ENCODE measurements at regions not wholly inside any gene's neighbourhood (a gene's known extent, or its start where the extent isn't known, plus 50 kb on each side); places are given as distances from the start of the nearest gene placed in this dataset.

DNA sequence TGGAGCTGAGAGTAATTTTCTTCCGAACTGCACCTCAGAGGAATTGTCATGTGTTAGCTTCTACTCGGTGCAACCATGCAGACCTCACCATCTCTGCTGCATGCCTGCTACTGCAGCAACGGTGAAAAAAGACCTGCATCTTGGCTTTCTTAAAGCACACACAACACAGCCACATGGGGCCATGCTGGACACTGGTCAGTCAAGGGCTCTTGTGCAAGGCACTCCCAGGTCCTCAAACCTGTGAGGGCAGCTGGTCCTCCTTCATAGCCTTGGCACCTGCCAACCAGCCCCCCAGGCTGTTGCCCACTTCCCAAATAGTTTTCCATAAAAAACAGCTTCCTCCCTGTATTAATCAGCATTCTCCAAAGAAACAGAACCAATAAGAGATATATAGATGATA is 113.5 kb upstream of the TEX51 start:
- Histone ChIP-seq H3K4me1 (ENCODE audit: control insufficient read depth in 1 of 2, insufficient read depth in 2 of 2, low read length in 2 of 2) (no peaks in the 10 kb centered on the region), H3K27ac (ENCODE audit: low read depth in 1 of 2, low read length in 2 of 2) (no peak overlapping the region), H4K20me1 (ENCODE audit: insufficient read depth, low read length) (no peaks in the 10 kb centered on the region), H3K4me3 (replicated peaks in 1 of 3; ENCODE audit: low read depth in 2 of 3, low read length in 3 of 3) (no peak overlapping the region), H3K79me2 (ENCODE audit: insufficient read depth, low read length) (no peaks in the 10 kb centered on the region), H3K9me3 (replicated peaks in 1 of 2; ENCODE audit: control insufficient read depth in 1 of 2, insufficient read depth in 1 of 2, low read length in 2 of 2) (no peaks in the 10 kb centered on the region), H2AFZ (ENCODE audit: insufficient read depth, low read depth, low read length, poor library complexity, severe bottlenecking) (no peak overlapping the region), H3K27me3 (ENCODE audit: control insufficient read depth in 2 of 2, insufficient read depth in 2 of 2, low read length in 2 of 2) (no peaks in the 10 kb centered on the region), H3K4me2 (replicated peaks; ENCODE audit: extremely low read depth, low read length, poor library complexity, severe bottlenecking) (no peak overlapping the region), H3K9ac (ENCODE audit: insufficient read depth, low read length, poor library complexity, severe bottlenecking) (no peak overlapping the region), H3K36me3 (replicated peaks in 1 of 2; ENCODE audit: control insufficient read depth in 1 of 2, insufficient read depth in 2 of 2, low read length in 2 of 2) (no peaks in the 10 kb centered on the region)
- intact Hi-C loops (cut with micrococcal nuclease): no loop called here
- Mint-ChIP-seq H3K4me1 (no peaks in the 10 kb centered on the region), H3K36me3 (no peaks in the 10 kb centered on the region), H3K27me3 (ENCODE audit: low read depth in 3 of 3) (peaks cover 0 to 5% (median 4%) of the 10 kb centered on the region in 3 donors), H3K27ac (no peak overlapping the region), H3K9me3 (no peaks in the 10 kb centered on the region), H3K4me3 (no peak overlapping the region)
- DNase-seq: no peak
- no peak for TF ChIP-seq CTCF (IDR thresholded peaks at IDR 0.05)
- WGBS (ENCODE audit: insufficient coverage): 86% methylated on average over 1 of the region's 3 CpGs

GRCh38 chr2:126785862-126786261 is 112.8 kb upstream of the TEX51 start:
- TF ChIP-seq CTCF (IDR thresholded peaks at IDR 0.05): no peak
- Histone ChIP-seq H2AFZ (ENCODE audit: insufficient read depth, low read depth, low read length, poor library complexity, severe bottlenecking) (no peak overlapping the region), H3K4me2 (replicated peaks; ENCODE audit: extremely low read depth, low read length, poor library complexity, severe bottlenecking) (no peak overlapping the region), H3K27ac (ENCODE audit: low read depth in 1 of 2, low read length in 2 of 2) (no peak overlapping the region), H3K79me2 (ENCODE audit: insufficient read depth, low read length) (no peaks in the 10 kb centered on the region), H3K36me3 (replicated peaks in 1 of 2; ENCODE audit: control insufficient read depth in 1 of 2, insufficient read depth in 2 of 2, low read length in 2 of 2) (no peaks in the 10 kb centered on the region), H3K4me3 (replicated peaks in 1 of 3; ENCODE audit: low read depth in 2 of 3, low read length in 3 of 3) (no peak overlapping the region), H3K9ac (ENCODE audit: insufficient read depth, low read length, poor library complexity, severe bottlenecking) (no peak overlapping the region), H3K4me1 (ENCODE audit: control insufficient read depth in 1 of 2, insufficient read depth in 2 of 2, low read length in 2 of 2) (no peaks in the 10 kb centered on the region), H3K27me3 (ENCODE audit: control insufficient read depth in 2 of 2, insufficient read depth in 2 of 2, low read length in 2 of 2) (no peaks in the 10 kb centered on the region), H3K9me3 (replicated peaks in 1 of 2; ENCODE audit: control insufficient read depth in 1 of 2, insufficient read depth in 1 of 2, low read length in 2 of 2) (no peaks in the 10 kb centered on the region), H4K20me1 (ENCODE audit: insufficient read depth, low read length) (no peaks in the 10 kb centered on the region)
- H3K4me3 Mint-ChIP-seq: no peak overlapping the region
- no peaks in the 10 kb centered on the region for H3K9me3 Mint-ChIP-seq
- no peaks in the 10 kb centered on the region for H3K36me3 Mint-ChIP-seq
- 94% methylated on average over 2 of the region's 2 CpGs for WGBS (ENCODE audit: insufficient coverage)
- DNase-seq: no peak
- H3K27ac Mint-ChIP-seq: no peak overlapping the region
- no peaks in the 10 kb centered on the region for H3K4me1 Mint-ChIP-seq
- intact Hi-C loops (cut with micrococcal nuclease): no loop called here
- H3K27me3 Mint-ChIP-seq (ENCODE audit: low read depth in 3 of 3): peaks cover 0 to 5% (median 4%) of the 10 kb centered on the region in 3 donors
